Left lung (tissue), 4 donors: ENCODE measurements at regions not wholly inside any gene's neighbourhood (a gene's known extent, or its start where the extent isn't known, plus 50 kb on each side); places are given as distances from the start of the nearest gene placed in this dataset.
"Not testable (repeated sequence)": the region's sequence is repeated elsewhere in the genome, so short reads cannot be mapped to it uniquely, and the experiment has no call there.

ENCODE experiments used
- ATAC-seq: fragments of 200-7000 bp; cut with Tn5 transposase; one replicate; pipeline ENCODE4 v1.9.1; 2020; ENCODE audit warnings: moderate library complexity
- DNase-seq, 4 donors: peaks; one replicate each; pipeline ENCODE4 v3.0.0-alpha.2; 2013 to 2020
- H3K27ac ChIP-seq, 2 donors: fragments of 200-600 bp; sonication (generic) in 1 of 2; one replicate each; pipeline versions ENCODE4 v1.5.0 to v1.8.0; 2020 to 2021
- H3K27me3 ChIP-seq, 2 donors: fragments of 200-600 bp; sonication (generic) in 1 of 2; one replicate each; pipeline versions ENCODE4 v1.5.0 to v1.8.0; 2020 to 2021
- H3K36me3 ChIP-seq, 2 donors: fragments of 200-600 bp; sonication (generic) in 1 of 2; one replicate each; pipeline versions ENCODE4 v1.5.0 to v1.8.0; 2020 to 2021
- H3K4me1 ChIP-seq, 2 donors: fragments of 200-600 bp; one replicate each; pipeline ENCODE4 v1.8.0; 2021
- H3K4me3 ChIP-seq, 2 donors: fragments of 200-600 bp; sonication (generic) in 1 of 2; one replicate each; pipeline versions ENCODE4 v1.5.0 to v1.8.0; 2020 to 2021; ENCODE audit warnings: mild to moderate bottlenecking in 1 of 2
- H3K9me3 ChIP-seq, 2 donors: fragments of 200-600 bp; sonication (generic) in 1 of 2; one replicate each; pipeline versions ENCODE4 v1.5.0 to v1.8.0; 2020 to 2021
- intact Hi-C, 2 donors: fragments of 100-400 bp; cut with DNase I; formaldehyde crosslinking; loops; one replicate each; pipeline versions ENCODE4 v1.11.2 to v1.14.2; 2022
- donor health status: DM: no; HTN: yes; CAD: no.
- donor health status: DM: no; HTN: no; CAD: no.

- H3K36me3 ChIP-seq, intact Hi-C loops, H3K4me1 ChIP-seq, H3K9me3 ChIP-seq, ATAC-seq, H3K27ac ChIP-seq, H3K4me3 ChIP-seq, H3K27me3 ChIP-seq, DNase-seq: not testable (repeated sequence)
These were observed 180.9 kb downstream of the CEP170 start for GRCh38 chr1:243074224-243074623.

- intact Hi-C loops, H3K27ac ChIP-seq, DNase-seq, H3K4me1 ChIP-seq, ATAC-seq, H3K27me3 ChIP-seq, H3K9me3 ChIP-seq, H3K36me3 ChIP-seq, H3K4me3 ChIP-seq: not testable (repeated sequence)
These were observed 188.0 kb downstream of the CEP170 start for GRCh38 chr1:243067056-243067455.

- H3K27me3 ChIP-seq, ATAC-seq, H3K9me3 ChIP-seq, H3K36me3 ChIP-seq, DNase-seq, intact Hi-C loops, H3K4me3 ChIP-seq, H3K4me1 ChIP-seq, H3K27ac ChIP-seq: not testable (repeated sequence)
These were observed 193.1 kb downstream of the CEP170 start for GRCh38 chr1:243061965-243062364.

- ATAC-seq, H3K36me3 ChIP-seq, DNase-seq, H3K4me1 ChIP-seq, H3K27me3 ChIP-seq, H3K27ac ChIP-seq, intact Hi-C loops, H3K9me3 ChIP-seq, H3K4me3 ChIP-seq: not testable (repeated sequence)
These were observed 199.6 kb downstream of the CEP170 start for GRCh38 chr1:243055510-243055909.

- H3K4me1 ChIP-seq, H3K36me3 ChIP-seq, H3K4me3 ChIP-seq, DNase-seq, H3K27ac ChIP-seq, ATAC-seq, intact Hi-C loops, H3K9me3 ChIP-seq, H3K27me3 ChIP-seq: not testable (repeated sequence)
These were observed 200.0 kb downstream of the CEP170 start for GRCh38 chr1:243055091-243055490.

GRCh38 chr1:243054681-243055080, 200.4 kb downstream of the CEP170 start:
- H3K36me3 ChIP-seq, H3K27me3 ChIP-seq, ATAC-seq, intact Hi-C loops, H3K9me3 ChIP-seq, H3K27ac ChIP-seq, DNase-seq, H3K4me1 ChIP-seq, H3K4me3 ChIP-seq: not testable (repeated sequence)

GRCh38 chr1:243053048-243053447, 202.0 kb downstream of the CEP170 start:
- DNase-seq, ATAC-seq, H3K27ac ChIP-seq, intact Hi-C loops, H3K36me3 ChIP-seq, H3K27me3 ChIP-seq, H3K9me3 ChIP-seq, H3K4me1 ChIP-seq, H3K4me3 ChIP-seq: not testable (repeated sequence)

GRCh38 chr1:243050613-243051012, 204.5 kb downstream of the CEP170 start:
- intact Hi-C loops, ATAC-seq: not testable (repeated sequence)

GRCh38 chr1:243049716-243050115, 205.4 kb downstream of the CEP170 start:
- H3K4me3 ChIP-seq, H3K27ac ChIP-seq, ATAC-seq, intact Hi-C loops, H3K4me1 ChIP-seq, H3K36me3 ChIP-seq, DNase-seq, H3K9me3 ChIP-seq, H3K27me3 ChIP-seq: not testable (repeated sequence)

More at GRCh38 chr1:243050613-243051012, 204.5 kb downstream of the CEP170 start:
- DNase-seq, H3K4me1 ChIP-seq, H3K4me3 ChIP-seq, H3K27ac ChIP-seq, H3K36me3 ChIP-seq, H3K9me3 ChIP-seq, H3K27me3 ChIP-seq: not testable (repeated sequence)

- H3K27ac ChIP-seq, ATAC-seq, H3K27me3 ChIP-seq, DNase-seq, H3K9me3 ChIP-seq, H3K36me3 ChIP-seq, intact Hi-C loops, H3K4me1 ChIP-seq, H3K4me3 ChIP-seq: not testable (repeated sequence)
These were observed 233.7 kb downstream of the CEP170 start for GRCh38 chr1:243021365-243021764.

- H3K27me3 ChIP-seq, H3K9me3 ChIP-seq, intact Hi-C loops, H3K4me3 ChIP-seq, H3K27ac ChIP-seq, ATAC-seq, H3K36me3 ChIP-seq, H3K4me1 ChIP-seq: not testable (repeated sequence)
- peak in 1 of 4 donors; percentile 38 for DNase-seq
These were observed 235.9 kb downstream of the CEP170 start for GRCh38 chr1:243019030-243019635.

GRCh38 chr1:243010719-243011118, 244.4 kb downstream of the CEP170 start:
- H3K4me3 ChIP-seq, H3K27ac ChIP-seq, DNase-seq, H3K4me1 ChIP-seq, H3K9me3 ChIP-seq, H3K36me3 ChIP-seq, intact Hi-C loops, H3K27me3 ChIP-seq, ATAC-seq: not testable (repeated sequence)

- H3K4me3 ChIP-seq, H3K27me3 ChIP-seq, H3K4me1 ChIP-seq, DNase-seq, H3K27ac ChIP-seq, intact Hi-C loops, ATAC-seq, H3K36me3 ChIP-seq, H3K9me3 ChIP-seq: not testable (repeated sequence)
These were observed 254.1 kb downstream of the CEP170 start for GRCh38 chr1:243001003-243001402.

GRCh38 chr1:242992776-242993175, 262.3 kb downstream of the CEP170 start:
- H3K4me1 ChIP-seq, H3K27ac ChIP-seq, ATAC-seq, DNase-seq, H3K27me3 ChIP-seq, H3K4me3 ChIP-seq, H3K9me3 ChIP-seq, intact Hi-C loops, H3K36me3 ChIP-seq: not testable (repeated sequence)
